ENCODE measurements at regions not wholly inside any gene's neighbourhood (a gene's known extent, or its start where the extent isn't known, plus 50 kb on each side); places are given as distances from the start of the nearest gene placed in this dataset.

- no peak overlapping the region for H3K27ac ChIP-seq (replicated peaks)
- no peak for DNase-seq (ENCODE audit: low read depth in 1 of 2, low spot score in 1 of 2)
- no peak for TF ChIP-seq GABPA (IDR thresholded peaks at IDR 0.05; ENCODE audit: low read depth)
- no peak for TF ChIP-seq SPI1 (IDR thresholded peaks at IDR 0.05; ENCODE audit: borderline replicate concordance, low read depth)
- TF ChIP-seq REST (IDR thresholded peaks at IDR 0.05; ENCODE audit: insufficient replicate concordance, low read depth): no peak
- TF ChIP-seq POLR2AphosphoS5 (IDR thresholded peaks at IDR 0.05; ENCODE audit: low read depth): no peak
- TF ChIP-seq CTCF (IDR thresholded peaks at IDR 0.05; ENCODE audit: insufficient read depth, low read length): no peak
- H3K27me3 ChIP-seq (ENCODE audit: insufficient read depth, poor library complexity, severe bottlenecking): peaks cover 3% of the 10 kb centered on the region
- H3K4me3 ChIP-seq (replicated peaks; ENCODE audit: insufficient read depth, low read length): no peak overlapping the region
Measured at GRCh38 chr12:69131077-69131476, 108.3 kb upstream of the CPSF6 start.

- TF ChIP-seq POLR2AphosphoS5 (IDR thresholded peaks at IDR 0.05; ENCODE audit: low read depth) (no peak), REST (IDR thresholded peaks at IDR 0.05; ENCODE audit: insufficient replicate concordance, low read depth) (no peak), SPI1 (IDR thresholded peaks at IDR 0.05; ENCODE audit: borderline replicate concordance, low read depth) (no peak), CTCF (IDR thresholded peaks at IDR 0.05; ENCODE audit: insufficient read depth, low read length) (no peak), GABPA (IDR thresholded peaks at IDR 0.05; ENCODE audit: low read depth) (no peak)
- Histone ChIP-seq H3K27me3 (ENCODE audit: insufficient read depth, poor library complexity, severe bottlenecking) (peaks cover 3% of the 10 kb centered on the region), H3K4me3 (replicated peaks; ENCODE audit: insufficient read depth, low read length) (no peak overlapping the region), H3K27ac (replicated peaks) (no peak overlapping the region)
- DNase-seq (ENCODE audit: low read depth in 1 of 2, low spot score in 1 of 2): no peak
Measured at GRCh38 chr12:69136931-69137613, 102.3 kb upstream of the CPSF6 start.

GRCh38 chr12:69141074-69141473 is 98.3 kb upstream of the CPSF6 start:
- no peak for TF ChIP-seq REST (IDR thresholded peaks at IDR 0.05; ENCODE audit: insufficient replicate concordance, low read depth)
- no peak overlapping the region for H3K27ac ChIP-seq (replicated peaks)
- no peaks in the 10 kb centered on the region for H3K27me3 ChIP-seq (ENCODE audit: insufficient read depth, poor library complexity, severe bottlenecking)
- H3K4me3 ChIP-seq (replicated peaks; ENCODE audit: insufficient read depth, low read length): no peak overlapping the region
- DNase-seq (ENCODE audit: low read depth in 1 of 2, low spot score in 1 of 2): no peak
